ENCODE measurements at regions not wholly inside any gene's neighbourhood (a gene's known extent, or its start where the extent isn't known, plus 50 kb on each side); places are given as distances from the start of the nearest gene placed in this dataset.
A peak's percentile ranks its signal among the peaks of the same experiment; 100 is the strongest.
"Not testable (repeated sequence)": the region's sequence is repeated elsewhere in the genome, so short reads cannot be mapped to it uniquely, and the experiment has no call there.

DNA sequence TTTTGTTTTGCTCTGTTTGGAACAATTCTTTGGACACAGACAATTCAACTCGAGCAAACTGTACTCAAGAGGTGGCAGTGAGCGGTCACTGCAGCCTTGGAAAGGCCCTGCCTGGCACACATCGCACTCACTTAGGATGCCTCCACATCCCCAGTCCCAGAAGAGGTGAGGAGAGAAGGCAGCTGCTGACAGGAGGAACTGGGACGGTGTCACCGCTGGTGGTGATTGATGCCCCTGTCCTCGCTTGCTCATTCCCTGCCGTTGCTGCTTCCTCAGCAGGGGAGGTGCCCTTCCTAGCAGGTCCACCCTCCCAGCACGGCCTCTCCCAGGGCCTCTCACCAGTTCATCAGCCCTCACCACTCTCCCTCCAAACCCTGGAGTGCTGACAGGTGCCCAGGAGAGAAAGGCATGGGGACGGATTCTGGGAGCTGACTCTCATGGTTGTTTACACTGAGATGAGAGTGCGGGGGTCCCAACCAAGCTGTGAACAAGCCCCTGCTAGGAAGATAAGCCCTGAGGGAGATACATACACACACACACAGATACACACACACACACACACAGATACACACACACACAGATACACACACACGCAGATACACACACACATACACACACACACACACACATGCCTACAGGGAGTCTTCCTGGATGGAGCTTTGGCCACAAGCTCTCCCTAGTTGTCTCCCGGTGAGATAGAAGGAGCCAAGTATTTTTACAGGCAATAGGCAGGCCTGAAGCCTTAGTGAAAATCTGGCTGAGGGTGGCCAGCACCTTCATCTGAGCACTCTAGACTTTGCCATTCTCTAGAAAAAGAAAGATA, 101.1 kb downstream of the CDC7 start:
- 82 to 86% (median 86%) methylated on average over 12 of the region's 12 CpGs for WGBS, 3 donors
- DNase-seq (no peak), FAIRE-seq (no peak)
- H3K9me3 ChIP-seq (ENCODE audit: control insufficient read depth in 2 of 2, insufficient read depth in 1 of 2, low read depth in 1 of 2, low read length in 1 of 2) = no peaks in the 10 kb centered on the region
- H3K36me3 ChIP-seq (ENCODE audit: control insufficient read depth in 3 of 3, insufficient read depth in 2 of 3, low read depth in 1 of 3, low read length in 3 of 3) = no peaks in the 10 kb centered on the region
- H3K4me3 ChIP-seq (ENCODE audit: low read depth in 1 of 3, low read length in 3 of 3) = no peak overlapping the region
- no peaks in the 10 kb centered on the region for H3K4me1 ChIP-seq (ENCODE audit: control insufficient read depth in 3 of 3, insufficient read depth in 2 of 3, low read depth in 1 of 3, low read length in 2 of 3)
- H3K27me3 ChIP-seq (ENCODE audit: control insufficient read depth in 3 of 3, insufficient read depth in 3 of 3, low read length in 3 of 3) = no peaks in the 10 kb centered on the region
- no peak overlapping the region for H3K27ac ChIP-seq (ENCODE audit: low read depth in 1 of 3, low read length in 2 of 3)

DNA sequence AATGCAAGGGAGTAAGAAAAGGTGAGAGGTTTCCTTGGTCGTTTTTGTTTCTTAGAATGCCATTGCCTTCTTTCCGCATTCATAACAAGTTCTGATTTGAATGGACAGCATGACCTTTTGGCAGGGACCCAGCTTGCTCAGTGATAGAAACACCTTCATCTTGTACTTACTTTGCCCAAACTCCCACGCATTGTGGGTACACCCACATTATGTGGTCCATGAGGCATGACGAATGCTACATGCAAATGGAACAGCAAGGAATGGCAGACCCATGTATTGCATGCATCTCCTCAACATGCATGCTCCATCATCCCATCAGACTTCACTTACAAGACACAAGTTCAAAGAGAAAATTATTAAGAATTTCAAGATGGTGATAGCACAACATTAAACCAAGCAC, 102.8 kb downstream of the CDC7 start:
- Histone ChIP-seq H3K36me3 (ENCODE audit: control insufficient read depth in 3 of 3, insufficient read depth in 2 of 3, low read depth in 1 of 3, low read length in 3 of 3) (no peaks in the 10 kb centered on the region), H3K27ac (ENCODE audit: low read depth in 1 of 3, low read length in 2 of 3) (no peak overlapping the region), H3K9me3 (ENCODE audit: control insufficient read depth in 2 of 2, insufficient read depth in 1 of 2, low read depth in 1 of 2, low read length in 1 of 2) (no peaks in the 10 kb centered on the region), H3K4me3 (ENCODE audit: low read depth in 1 of 3, low read length in 3 of 3) (no peak overlapping the region), H3K4me1 (ENCODE audit: control insufficient read depth in 3 of 3, insufficient read depth in 2 of 3, low read depth in 1 of 3, low read length in 2 of 3) (no peaks in the 10 kb centered on the region), H3K27me3 (ENCODE audit: control insufficient read depth in 3 of 3, insufficient read depth in 3 of 3, low read length in 3 of 3) (no peaks in the 10 kb centered on the region)
- WGBS, 3 donors = 87 to 93% (median 91%) methylated on average over 4 of the region's 4 CpGs
- no peak for FAIRE-seq
- no peak for DNase-seq

DNA sequence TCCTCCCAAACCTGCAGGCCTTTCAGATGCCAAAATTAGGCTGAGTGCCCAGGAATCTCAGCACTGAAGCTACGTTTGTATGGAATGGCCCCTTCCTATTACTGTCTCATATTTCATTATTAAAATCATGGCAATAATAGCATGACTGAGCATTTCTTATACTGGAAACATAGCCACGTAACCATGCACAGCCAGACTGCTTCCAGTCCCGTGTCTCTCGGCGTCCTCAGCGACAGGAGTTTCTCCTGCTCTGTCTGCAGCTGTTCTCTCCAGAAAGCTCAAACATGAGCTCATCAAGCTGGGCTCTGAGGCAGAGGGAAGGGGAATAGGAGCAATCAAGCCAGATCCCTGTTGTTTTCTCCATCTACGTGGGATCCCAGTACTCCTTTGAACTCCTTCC, 104.0 kb downstream of the CDC7 start:
- no peaks in the 10 kb centered on the region for H3K27me3 ChIP-seq (ENCODE audit: control insufficient read depth in 3 of 3, insufficient read depth in 3 of 3, low read length in 3 of 3)
- no peaks in the 10 kb centered on the region for H3K9me3 ChIP-seq (ENCODE audit: control insufficient read depth in 2 of 2, insufficient read depth in 1 of 2, low read depth in 1 of 2, low read length in 1 of 2)
- no peak overlapping the region for H3K4me3 ChIP-seq (ENCODE audit: low read depth in 1 of 3, low read length in 3 of 3)
- no peaks in the 10 kb centered on the region for H3K36me3 ChIP-seq (ENCODE audit: control insufficient read depth in 3 of 3, insufficient read depth in 2 of 3, low read depth in 1 of 3, low read length in 3 of 3)
- no peak for FAIRE-seq
- no peak overlapping the region for H3K27ac ChIP-seq (ENCODE audit: low read depth in 1 of 3, low read length in 2 of 3)
- 64 to 91% (median 80%) methylated on average over 7 of the region's 7 CpGs for WGBS, 3 donors
- H3K4me1 ChIP-seq (ENCODE audit: control insufficient read depth in 3 of 3, insufficient read depth in 2 of 3, low read depth in 1 of 3, low read length in 2 of 3) = no peaks in the 10 kb centered on the region
- DNase-seq = no peak

GRCh38 chr1:91605566-91605965, 104.9 kb downstream of the CDC7 start:
- Histone ChIP-seq H3K36me3 (ENCODE audit: control insufficient read depth in 3 of 3, insufficient read depth in 2 of 3, low read depth in 1 of 3, low read length in 3 of 3) (no peaks in the 10 kb centered on the region), H3K27me3 (ENCODE audit: control insufficient read depth in 3 of 3, insufficient read depth in 3 of 3, low read length in 3 of 3) (no peaks in the 10 kb centered on the region), H3K9me3 (ENCODE audit: control insufficient read depth in 2 of 2, insufficient read depth in 1 of 2, low read depth in 1 of 2, low read length in 1 of 2) (no peaks in the 10 kb centered on the region), H3K4me3 (ENCODE audit: low read depth in 1 of 3, low read length in 3 of 3) (no peak overlapping the region), H3K4me1 (ENCODE audit: control insufficient read depth in 3 of 3, insufficient read depth in 2 of 3, low read depth in 1 of 3, low read length in 2 of 3) (no peaks in the 10 kb centered on the region), H3K27ac (ENCODE audit: low read depth in 1 of 3, low read length in 2 of 3) (no peak overlapping the region)
- FAIRE-seq (no peak), DNase-seq (no peak)
- WGBS, 3 donors = 61 to 73% (median 62%) methylated on average over 3 of the region's 3 CpGs

GRCh38 chr1:91606546-91607078, 106.0 kb downstream of the CDC7 start:
- FAIRE-seq = no peak
- DNase-seq = peak in 1 of 2 donors; percentile 3
- Histone ChIP-seq H3K4me3 (ENCODE audit: low read depth in 1 of 3, low read length in 3 of 3) (no peak overlapping the region), H3K27me3 (ENCODE audit: control insufficient read depth in 3 of 3, insufficient read depth in 3 of 3, low read length in 3 of 3) (no peaks in the 10 kb centered on the region), H3K36me3 (ENCODE audit: control insufficient read depth in 3 of 3, insufficient read depth in 2 of 3, low read depth in 1 of 3, low read length in 3 of 3) (no peaks in the 10 kb centered on the region), H3K9me3 (ENCODE audit: control insufficient read depth in 2 of 2, insufficient read depth in 1 of 2, low read depth in 1 of 2, low read length in 1 of 2) (no peaks in the 10 kb centered on the region), H3K27ac (ENCODE audit: low read depth in 1 of 3, low read length in 2 of 3) (no peak overlapping the region), H3K4me1 (ENCODE audit: control insufficient read depth in 3 of 3, insufficient read depth in 2 of 3, low read depth in 1 of 3, low read length in 2 of 3) (no peaks in the 10 kb centered on the region)
- 58 to 85% (median 82%) methylated on average over 7 of the region's 7 CpGs for WGBS, 3 donors

DNA sequence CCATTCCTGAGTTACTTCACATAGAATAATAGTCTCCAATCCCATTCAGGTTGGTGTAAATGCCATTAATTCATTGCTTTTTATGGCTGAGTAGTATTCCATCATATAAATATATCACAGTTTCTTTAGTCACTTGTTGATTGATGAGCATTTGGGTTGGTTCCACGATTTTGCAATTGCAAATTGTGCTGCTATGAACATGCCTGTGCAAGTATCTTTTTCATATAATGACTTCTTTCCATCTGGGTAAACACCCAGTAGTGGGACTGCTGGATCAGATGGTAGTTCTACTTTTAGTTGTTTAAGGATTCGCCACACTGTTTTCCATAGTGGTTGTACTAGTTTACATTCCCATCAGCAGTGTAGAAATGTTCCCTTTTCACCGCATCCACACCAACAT, 107.0 kb downstream of the CDC7 start:
- H3K9me3 ChIP-seq (ENCODE audit: control insufficient read depth in 2 of 2, insufficient read depth in 1 of 2, low read depth in 1 of 2, low read length in 1 of 2); H3K4me3 ChIP-seq (ENCODE audit: low read depth in 1 of 3, low read length in 3 of 3); DNase-seq; H3K36me3 ChIP-seq (ENCODE audit: control insufficient read depth in 3 of 3, insufficient read depth in 2 of 3, low read depth in 1 of 3, low read length in 3 of 3); FAIRE-seq; H3K27ac ChIP-seq (ENCODE audit: low read depth in 1 of 3, low read length in 2 of 3); H3K4me1 ChIP-seq (ENCODE audit: control insufficient read depth in 3 of 3, insufficient read depth in 2 of 3, low read depth in 1 of 3, low read length in 2 of 3); H3K27me3 ChIP-seq (ENCODE audit: control insufficient read depth in 3 of 3, insufficient read depth in 3 of 3, low read length in 3 of 3): not testable (repeated sequence)
- 84 to 90% (median 84%) methylated on average over 3 of the region's 3 CpGs for WGBS, 3 donors

GRCh38 chr1:91608876-91609275, 108.2 kb downstream of the CDC7 start:
- no peaks in the 10 kb centered on the region for H3K27me3 ChIP-seq (ENCODE audit: control insufficient read depth in 3 of 3, insufficient read depth in 3 of 3, low read length in 3 of 3)
- H3K4me3 ChIP-seq (ENCODE audit: low read depth in 1 of 3, low read length in 3 of 3) = no peak overlapping the region
- H3K36me3 ChIP-seq (ENCODE audit: control insufficient read depth in 3 of 3, insufficient read depth in 2 of 3, low read depth in 1 of 3, low read length in 3 of 3) = no peaks in the 10 kb centered on the region
- WGBS, 3 donors = 88 to 90% (median 88%) methylated on average over 5 of the region's 5 CpGs
- no peak overlapping the region for H3K27ac ChIP-seq (ENCODE audit: low read depth in 1 of 3, low read length in 2 of 3)
- FAIRE-seq (no peak), DNase-seq (no peak)
- H3K9me3 ChIP-seq (ENCODE audit: control insufficient read depth in 2 of 2, insufficient read depth in 1 of 2, low read depth in 1 of 2, low read length in 1 of 2) = no peaks in the 10 kb centered on the region
- H3K4me1 ChIP-seq (ENCODE audit: control insufficient read depth in 3 of 3, insufficient read depth in 2 of 3, low read depth in 1 of 3, low read length in 2 of 3) = no peaks in the 10 kb centered on the region

DNA sequence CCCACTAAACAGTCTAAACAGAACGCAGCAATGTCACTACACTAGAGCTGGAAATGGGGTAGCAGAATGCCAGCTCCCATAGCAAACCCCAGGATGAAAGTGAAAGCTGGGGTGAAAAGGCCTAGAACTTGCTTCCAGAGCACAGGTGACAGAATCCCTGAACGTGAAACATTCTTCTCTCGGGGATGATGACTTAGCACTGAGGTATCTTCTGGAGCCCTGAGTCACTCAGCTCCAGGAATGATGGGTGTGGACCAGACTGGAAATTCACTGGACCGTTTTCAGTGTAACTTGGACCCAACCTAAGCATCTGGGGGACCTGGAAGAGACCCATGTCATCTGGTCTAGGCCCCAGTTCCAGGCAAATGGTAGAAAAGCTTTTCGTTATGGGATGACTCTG, 108.9 kb downstream of the CDC7 start:
- Histone ChIP-seq H3K9me3 (ENCODE audit: control insufficient read depth in 2 of 2, insufficient read depth in 1 of 2, low read depth in 1 of 2, low read length in 1 of 2) (no peaks in the 10 kb centered on the region), H3K36me3 (ENCODE audit: control insufficient read depth in 3 of 3, insufficient read depth in 2 of 3, low read depth in 1 of 3, low read length in 3 of 3) (no peaks in the 10 kb centered on the region), H3K4me1 (ENCODE audit: control insufficient read depth in 3 of 3, insufficient read depth in 2 of 3, low read depth in 1 of 3, low read length in 2 of 3) (no peaks in the 10 kb centered on the region), H3K4me3 (ENCODE audit: low read depth in 1 of 3, low read length in 3 of 3) (no peak overlapping the region), H3K27me3 (ENCODE audit: control insufficient read depth in 3 of 3, insufficient read depth in 3 of 3, low read length in 3 of 3) (no peaks in the 10 kb centered on the region), H3K27ac (ENCODE audit: low read depth in 1 of 3, low read length in 2 of 3) (no peak overlapping the region)
- FAIRE-seq = no peak
- no peak for DNase-seq
- 75 to 87% (median 81%) methylated on average over 5 of the region's 5 CpGs for WGBS, 3 donors

GRCh38 chr1:91610102-91610501, 109.5 kb downstream of the CDC7 start:
- Histone ChIP-seq H3K27ac (ENCODE audit: low read depth in 1 of 3, low read length in 2 of 3) (no peak overlapping the region), H3K27me3 (ENCODE audit: control insufficient read depth in 3 of 3, insufficient read depth in 3 of 3, low read length in 3 of 3) (no peaks in the 10 kb centered on the region), H3K4me3 (ENCODE audit: low read depth in 1 of 3, low read length in 3 of 3) (no peak overlapping the region), H3K36me3 (ENCODE audit: control insufficient read depth in 3 of 3, insufficient read depth in 2 of 3, low read depth in 1 of 3, low read length in 3 of 3) (no peaks in the 10 kb centered on the region), H3K4me1 (ENCODE audit: control insufficient read depth in 3 of 3, insufficient read depth in 2 of 3, low read depth in 1 of 3, low read length in 2 of 3) (no peaks in the 10 kb centered on the region), H3K9me3 (ENCODE audit: control insufficient read depth in 2 of 2, insufficient read depth in 1 of 2, low read depth in 1 of 2, low read length in 1 of 2) (no peaks in the 10 kb centered on the region)
- WGBS, 3 donors = 93 to 100% (median 95%) methylated on average over 2 of the region's 2 CpGs
- no peak for DNase-seq
- no peak for FAIRE-seq

Data from small intestine (tissue), 7 donors.